Activated B cell treated with CpG ODN at 0.5 μM for 24 hours (primary cell): ENCODE measurements at regions not wholly inside any gene's neighbourhood (a gene's known extent, or its start where the extent isn't known, plus 50 kb on each side); places are given as distances from the start of the nearest gene placed in this dataset.

ENCODE experiments used
- ATAC-seq: fragments of 200-7000 bp; cut with Tn5 transposase; one replicate; pipeline ENCODE4 v1.10.0; 2021; ENCODE audit warnings: low read depth, mild to moderate bottlenecking, moderate library complexity
- CTCF ChIA-PET: fragments of 350-600 bp; sonication (Branson Sonifier 250); formaldehyde crosslinking; loops from one replicate; lab custom pipeline; 2021; ENCODE audit warnings: antibody characterized with exemption; lab: Charles Lee
- POLR2A ChIA-PET: fragments of 350-600 bp; sonication (Branson Sonifier 250); formaldehyde crosslinking; loops from one replicate; lab custom pipeline; 2021; ENCODE audit warnings: antibody characterized with exemption; lab: Charles Lee
- DNase-seq: peaks from one replicate; pipeline ENCODE4 v3.0.0; 2022
- H3K27ac Mint-ChIP-seq: one replicate; pipeline ENCODE4 v1.8.0; 2020; ENCODE audit warnings: mixed read lengths
- H3K27me3 Mint-ChIP-seq: one replicate; pipeline ENCODE4 v1.8.0; 2021; ENCODE audit warnings: mixed read lengths
- H3K36me3 Mint-ChIP-seq: one replicate; pipeline ENCODE4 v1.8.0; 2021; ENCODE audit warnings: low read depth, mixed read lengths
- H3K4me1 Mint-ChIP-seq: one replicate; pipeline ENCODE4 v1.8.0; 2021; ENCODE audit warnings: mixed read lengths
- H3K4me3 Mint-ChIP-seq: one replicate; pipeline ENCODE4 v1.8.0; 2020; ENCODE audit warnings: mild to moderate bottlenecking, mixed read lengths
- H3K9me3 Mint-ChIP-seq: one replicate; pipeline ENCODE4 v1.8.0; 2020; ENCODE audit warnings: mixed read lengths
- intact Hi-C: fragments of 100-400 bp; cut with micrococcal nuclease; formaldehyde crosslinking; loops from one replicate; pipeline ENCODE4 v1.15.1; 2024
- TF ChIP-seq, protein P1 (sequence below): fragments of 200-600 bp; IDR thresholded peaks from one replicate; pipeline ENCODE4 v1.8.0; 2022; ENCODE audit warnings: antibody characterized with exemption, mild to moderate bottlenecking

DNA sequence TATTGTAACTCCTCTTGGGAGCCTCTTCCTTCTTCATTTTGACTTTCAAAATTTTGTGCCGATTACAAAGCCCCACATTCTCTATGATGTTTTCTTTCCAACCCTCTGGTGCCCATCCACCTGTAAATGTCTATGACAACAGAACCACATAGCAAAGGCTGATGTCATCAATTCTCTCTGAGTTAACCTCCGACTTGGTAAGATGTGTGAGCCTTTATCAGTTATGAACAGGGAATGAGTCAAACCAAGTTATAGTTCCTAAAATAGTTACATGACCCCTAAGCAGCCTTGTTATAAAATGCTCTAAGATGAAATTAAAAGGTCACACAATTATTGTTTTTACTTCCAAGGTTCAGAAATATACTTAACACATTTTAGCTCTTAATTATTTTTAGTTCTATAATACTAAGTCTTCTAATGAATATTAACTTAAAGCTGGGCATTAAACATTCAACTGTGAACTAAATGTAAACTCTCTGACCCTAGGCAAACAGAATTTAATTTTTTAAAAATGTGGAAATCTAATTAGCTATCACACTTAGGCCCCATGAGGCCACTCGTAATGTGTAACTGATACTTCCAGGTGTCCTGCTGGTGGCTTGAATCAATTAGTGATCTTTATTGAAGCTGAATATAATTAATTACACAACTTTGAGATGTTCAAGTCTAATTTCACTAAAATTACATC, 102.3 kb upstream of the CYRIA start:
- DNase-seq (no peak), ATAC-seq (no peak)
- Mint-ChIP-seq H3K27me3 (peaks cover 19% of the 10 kb centered on the region), H3K27ac (no peak overlapping the region), H3K4me3 (no peak overlapping the region), H3K9me3 (no peaks in the 10 kb centered on the region), H3K36me3 (no peaks in the 10 kb centered on the region), H3K4me1 (peaks cover 7% of the 10 kb centered on the region)
- intact Hi-C loops, result no loop called here
- CTCF ChIA-PET, result interaction anchor here (0.8 to 1.3 kb wide), 5 partner anchors 9 to 903 kb away, joined by 3 to 5 read pairs (median 4); no protein-coding TSS in a partner anchor
- TF ChIP-seq, protein P1, sequence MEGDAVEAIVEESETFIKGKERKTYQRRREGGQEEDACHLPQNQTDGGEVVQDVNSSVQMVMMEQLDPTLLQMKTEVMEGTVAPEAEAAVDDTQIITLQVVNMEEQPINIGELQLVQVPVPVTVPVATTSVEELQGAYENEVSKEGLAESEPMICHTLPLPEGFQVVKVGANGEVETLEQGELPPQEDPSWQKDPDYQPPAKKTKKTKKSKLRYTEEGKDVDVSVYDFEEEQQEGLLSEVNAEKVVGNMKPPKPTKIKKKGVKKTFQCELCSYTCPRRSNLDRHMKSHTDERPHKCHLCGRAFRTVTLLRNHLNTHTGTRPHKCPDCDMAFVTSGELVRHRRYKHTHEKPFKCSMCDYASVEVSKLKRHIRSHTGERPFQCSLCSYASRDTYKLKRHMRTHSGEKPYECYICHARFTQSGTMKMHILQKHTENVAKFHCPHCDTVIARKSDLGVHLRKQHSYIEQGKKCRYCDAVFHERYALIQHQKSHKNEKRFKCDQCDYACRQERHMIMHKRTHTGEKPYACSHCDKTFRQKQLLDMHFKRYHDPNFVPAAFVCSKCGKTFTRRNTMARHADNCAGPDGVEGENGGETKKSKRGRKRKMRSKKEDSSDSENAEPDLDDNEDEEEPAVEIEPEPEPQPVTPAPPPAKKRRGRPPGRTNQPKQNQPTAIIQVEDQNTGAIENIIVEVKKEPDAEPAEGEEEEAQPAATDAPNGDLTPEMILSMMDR, result no peak
- POLR2A ChIA-PET, result no interaction called here

DNA sequence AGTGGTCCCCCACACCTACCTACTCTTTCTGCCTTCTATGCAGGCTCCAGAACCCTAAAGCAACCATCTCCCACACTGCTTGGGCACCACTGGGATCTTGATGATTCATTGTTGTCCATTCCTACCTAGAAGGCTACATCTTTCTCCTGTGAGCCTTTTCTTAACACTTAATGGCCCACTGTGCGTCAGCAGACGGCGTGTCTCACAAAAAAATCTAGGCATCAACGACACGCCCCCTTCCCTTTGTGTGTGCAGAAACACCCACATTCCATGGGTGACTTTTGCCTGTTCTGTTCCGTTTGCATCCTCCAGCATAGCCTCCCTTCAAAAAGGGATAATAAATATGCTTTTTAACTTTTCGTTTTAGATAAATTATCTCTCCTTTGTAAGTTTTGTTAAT, 99.7 kb upstream of the CYRIA start:
- Mint-ChIP-seq H3K27ac (no peak overlapping the region), H3K4me3 (no peak overlapping the region), H3K27me3 (peaks cover 16% of the 10 kb centered on the region), H3K36me3 (no peaks in the 10 kb centered on the region), H3K4me1 (peaks cover 7% of the 10 kb centered on the region), H3K9me3 (no peaks in the 10 kb centered on the region)
- DNase-seq (no peak), ATAC-seq (no peak)
- intact Hi-C loops, result no loop called here
- ChIA-PET CTCF (interaction anchor here (1.5 kb wide), 1 partner anchor 544 kb away, joined by 5 read pairs; no protein-coding TSS in a partner anchor), POLR2A (no interaction called here)
- TF ChIP-seq, protein P1, result no peak

DNA sequence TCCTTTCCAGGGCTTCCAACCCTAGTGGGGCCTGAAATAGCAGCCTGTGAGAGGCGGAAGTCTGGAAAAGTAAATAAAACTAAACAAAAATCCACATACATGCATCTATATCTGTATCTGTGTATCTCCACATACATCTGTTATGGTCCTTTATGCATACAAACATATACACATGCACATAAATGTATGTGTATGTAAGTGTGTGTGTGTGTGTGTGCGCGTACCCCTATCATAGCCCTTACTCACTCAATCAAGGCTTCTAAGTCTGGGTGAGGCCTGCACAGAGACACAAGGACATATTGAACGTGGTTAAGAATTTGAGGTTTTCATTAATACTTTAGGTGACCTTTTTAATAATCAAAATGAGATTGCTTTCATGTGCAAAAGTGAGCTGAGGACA, 98.9 kb upstream of the CYRIA start:
- H3K27ac Mint-ChIP-seq, result no peak overlapping the region
- H3K9me3 Mint-ChIP-seq, result no peaks in the 10 kb centered on the region
- ATAC-seq (no peak), DNase-seq (no peak)
- ChIA-PET CTCF (interaction anchor here (1.5 kb wide), 1 partner anchor 545 kb away, joined by 5 read pairs; no protein-coding TSS in a partner anchor), POLR2A (no interaction called here)
- H3K36me3 Mint-ChIP-seq, result no peaks in the 10 kb centered on the region
- TF ChIP-seq, protein P1, result no peak
- peaks cover 7% of the 10 kb centered on the region for H3K27me3 Mint-ChIP-seq
- peaks cover 7% of the 10 kb centered on the region for H3K4me1 Mint-ChIP-seq
- intact Hi-C loops, result no loop called here
- H3K4me3 Mint-ChIP-seq, result no peak overlapping the region

DNA sequence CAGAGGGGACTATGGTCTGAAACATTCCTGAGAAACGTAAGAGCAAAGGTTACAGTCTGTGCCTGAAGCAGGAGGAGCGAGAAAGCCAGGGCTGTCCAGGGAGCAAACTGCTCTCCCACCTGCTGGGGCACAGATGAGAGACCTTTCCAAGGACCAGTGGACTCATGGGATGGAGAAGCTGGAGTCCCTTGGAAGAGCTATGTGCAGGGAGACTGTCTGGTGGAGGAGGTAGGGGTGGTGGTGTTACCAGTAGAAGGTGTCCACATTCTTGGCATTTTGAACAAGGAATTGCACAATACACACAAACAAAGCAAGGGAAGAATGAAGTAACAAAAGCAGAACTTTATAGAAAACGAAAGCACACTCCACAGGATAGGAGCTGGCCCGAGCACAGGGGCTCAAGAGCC, 97.9 kb upstream of the CYRIA start:
- TF ChIP-seq, protein P1, result no peak
- POLR2A ChIA-PET, result no interaction called here
- Mint-ChIP-seq H3K27me3 (peaks cover 4% of the 10 kb centered on the region), H3K9me3 (no peaks in the 10 kb centered on the region), H3K4me1 (peaks cover 7% of the 10 kb centered on the region), H3K27ac (no peak overlapping the region), H3K4me3 (peak overlapping the region; percentile 55), H3K36me3 (no peaks in the 10 kb centered on the region)
- CTCF ChIA-PET, result no interaction called here
- intact Hi-C loops, result no loop called here
- DNase-seq (no peak), ATAC-seq (no peak)

DNA sequence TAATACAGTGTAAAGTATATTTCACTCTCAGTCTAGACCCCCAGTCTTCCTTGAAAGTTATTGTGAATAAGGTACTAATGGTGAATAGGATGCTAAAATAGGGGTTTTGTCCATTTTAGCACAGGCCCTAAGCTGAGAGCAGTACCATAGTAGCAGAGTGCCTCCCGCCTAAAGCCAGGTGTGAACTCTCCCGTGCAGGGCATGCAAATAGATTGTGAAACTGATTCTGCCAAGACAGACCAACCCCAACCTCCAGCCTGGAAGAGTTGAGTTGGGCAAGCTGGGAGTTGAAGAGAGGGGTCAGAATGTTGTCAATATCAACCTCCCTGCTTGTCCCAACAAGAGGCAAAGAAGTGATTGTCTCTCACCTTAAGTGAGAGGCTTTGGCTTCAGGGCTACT, 97.4 kb upstream of the CYRIA start:
- ChIA-PET CTCF (no interaction called here), POLR2A (no interaction called here)
- intact Hi-C loops, result no loop called here
- Mint-ChIP-seq H3K4me1 (peaks cover 7% of the 10 kb centered on the region), H3K27me3 (peaks cover 4% of the 10 kb centered on the region), H3K36me3 (no peaks in the 10 kb centered on the region), H3K9me3 (no peaks in the 10 kb centered on the region), H3K4me3 (no peak overlapping the region), H3K27ac (no peak overlapping the region)
- ATAC-seq (no peak), DNase-seq (no peak)
- TF ChIP-seq, protein P1, result no peak
